Epithelial cell of proximal tubule (primary cell): ENCODE measurements at regions not wholly inside any gene's neighbourhood (a gene's known extent, or its start where the extent isn't known, plus 50 kb on each side); places are given as distances from the start of the nearest gene placed in this dataset.

Experiments used
- DNase-seq: peaks from one replicate; pipeline ENCODE4 v3.0.0-alpha.2; 2011; ENCODE audit warnings: low read depth
- H3K4me3 ChIP-seq: 2 replicates; pipeline ENCODE4 v1.5.1; 2011; ENCODE audit warnings: low read depth, mild to moderate bottlenecking, low read length
- TF ChIP-seq, protein P1 (sequence below): conservative IDR thresholded peaks from 2 replicates; pipeline ENCODE4 v1.5.1; 2012; ENCODE audit warnings: low read depth, mild to moderate bottlenecking, low read length

DNA sequence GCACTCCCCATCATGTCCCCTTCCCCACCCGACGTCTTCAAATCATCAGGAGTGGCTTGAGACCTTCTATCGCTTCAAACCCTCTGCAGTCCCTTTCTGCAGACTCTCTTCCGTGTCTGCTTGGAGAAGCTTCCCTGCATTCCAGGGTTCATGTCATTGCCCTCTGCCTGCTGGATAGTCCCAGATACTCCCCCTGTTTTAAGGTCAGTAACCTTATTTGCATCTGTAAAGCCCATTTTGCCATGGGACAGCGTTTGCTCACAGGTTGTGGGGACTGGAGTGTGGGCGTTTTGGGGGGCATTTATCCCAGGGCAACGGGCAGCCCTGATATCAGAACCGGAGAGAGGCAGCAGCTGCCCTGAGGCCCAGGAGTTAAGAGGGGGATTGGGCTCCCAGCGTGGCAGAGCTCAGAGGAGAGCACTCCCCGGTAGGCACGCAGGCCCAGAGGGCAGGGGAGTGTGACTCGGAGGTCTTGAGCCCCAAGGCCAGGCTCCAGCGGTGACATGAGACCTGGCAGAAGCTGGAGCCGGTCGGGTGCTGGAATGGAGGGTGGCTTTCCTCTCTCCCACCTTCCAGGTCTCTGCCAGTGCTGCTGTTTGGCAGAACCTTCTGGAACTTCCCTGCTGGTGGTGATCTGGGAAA lies 73.8 kb downstream of the RTP5 start:
- no peak for DNase-seq
- TF ChIP-seq, protein P1, sequence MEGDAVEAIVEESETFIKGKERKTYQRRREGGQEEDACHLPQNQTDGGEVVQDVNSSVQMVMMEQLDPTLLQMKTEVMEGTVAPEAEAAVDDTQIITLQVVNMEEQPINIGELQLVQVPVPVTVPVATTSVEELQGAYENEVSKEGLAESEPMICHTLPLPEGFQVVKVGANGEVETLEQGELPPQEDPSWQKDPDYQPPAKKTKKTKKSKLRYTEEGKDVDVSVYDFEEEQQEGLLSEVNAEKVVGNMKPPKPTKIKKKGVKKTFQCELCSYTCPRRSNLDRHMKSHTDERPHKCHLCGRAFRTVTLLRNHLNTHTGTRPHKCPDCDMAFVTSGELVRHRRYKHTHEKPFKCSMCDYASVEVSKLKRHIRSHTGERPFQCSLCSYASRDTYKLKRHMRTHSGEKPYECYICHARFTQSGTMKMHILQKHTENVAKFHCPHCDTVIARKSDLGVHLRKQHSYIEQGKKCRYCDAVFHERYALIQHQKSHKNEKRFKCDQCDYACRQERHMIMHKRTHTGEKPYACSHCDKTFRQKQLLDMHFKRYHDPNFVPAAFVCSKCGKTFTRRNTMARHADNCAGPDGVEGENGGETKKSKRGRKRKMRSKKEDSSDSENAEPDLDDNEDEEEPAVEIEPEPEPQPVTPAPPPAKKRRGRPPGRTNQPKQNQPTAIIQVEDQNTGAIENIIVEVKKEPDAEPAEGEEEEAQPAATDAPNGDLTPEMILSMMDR: no peak
- H3K4me3 ChIP-seq: no peak overlapping the region

DNA sequence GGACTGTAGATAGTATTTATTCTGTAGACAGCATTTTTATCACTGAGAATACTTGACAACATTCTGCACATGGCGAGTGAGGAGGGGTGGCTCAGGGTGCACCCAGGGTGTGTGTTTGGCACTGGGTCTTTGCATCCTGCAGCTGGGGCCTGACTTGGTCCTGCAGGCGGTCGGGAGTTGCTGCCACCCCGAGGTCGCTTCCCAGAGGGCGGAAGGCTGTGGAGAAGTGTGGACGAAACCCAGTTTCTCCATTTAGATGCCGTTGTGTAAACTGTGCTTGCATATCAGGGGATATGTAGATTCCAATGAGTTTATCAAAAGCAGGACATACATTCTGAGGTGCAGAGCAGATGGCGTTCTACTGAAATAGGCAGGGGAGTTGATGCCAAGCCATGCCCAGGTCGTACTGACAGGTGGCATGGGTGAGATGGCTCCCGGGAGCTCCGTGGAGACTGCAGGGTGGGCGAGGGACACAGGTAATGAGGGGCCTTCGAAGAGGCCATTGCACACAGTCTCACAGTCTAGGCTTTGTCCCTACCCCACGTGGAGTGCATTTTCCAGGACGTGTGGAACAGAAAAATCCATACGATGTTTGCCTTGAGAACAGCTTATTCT lies 74.5 kb downstream of the RTP5 start:
- no peak for DNase-seq
- no peak overlapping the region for H3K4me3 ChIP-seq
- TF ChIP-seq, protein P1: no peak

GRCh38 chr2:241944821-241945220 lies 75.3 kb downstream of the RTP5 start:
- no peak overlapping the region for H3K4me3 ChIP-seq
- TF ChIP-seq, protein P1: no peak
- no peak for DNase-seq

DNA sequence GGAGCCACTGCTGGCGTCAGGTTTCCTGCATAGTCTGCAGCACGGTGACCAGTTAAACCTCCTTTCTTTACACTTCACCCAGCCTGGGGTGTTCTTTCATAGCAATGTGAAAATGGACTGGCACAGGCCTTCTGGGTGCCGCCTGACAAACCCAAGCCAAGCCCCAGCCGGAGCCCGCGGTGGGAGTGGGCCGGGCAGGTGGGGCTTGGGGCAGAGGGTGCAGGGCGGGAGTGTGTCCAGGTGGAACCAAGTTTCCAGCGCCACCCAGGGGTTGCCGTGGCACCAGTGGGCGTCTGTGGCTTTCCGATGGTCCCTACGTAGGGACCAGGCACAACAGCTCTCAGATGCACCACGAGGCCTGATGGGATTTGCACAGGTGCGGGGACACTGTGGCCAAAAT lies 75.8 kb downstream of the RTP5 start:
- DNase-seq: no peak
- TF ChIP-seq, protein P1: no peak
- H3K4me3 ChIP-seq: no peak overlapping the region

DNA sequence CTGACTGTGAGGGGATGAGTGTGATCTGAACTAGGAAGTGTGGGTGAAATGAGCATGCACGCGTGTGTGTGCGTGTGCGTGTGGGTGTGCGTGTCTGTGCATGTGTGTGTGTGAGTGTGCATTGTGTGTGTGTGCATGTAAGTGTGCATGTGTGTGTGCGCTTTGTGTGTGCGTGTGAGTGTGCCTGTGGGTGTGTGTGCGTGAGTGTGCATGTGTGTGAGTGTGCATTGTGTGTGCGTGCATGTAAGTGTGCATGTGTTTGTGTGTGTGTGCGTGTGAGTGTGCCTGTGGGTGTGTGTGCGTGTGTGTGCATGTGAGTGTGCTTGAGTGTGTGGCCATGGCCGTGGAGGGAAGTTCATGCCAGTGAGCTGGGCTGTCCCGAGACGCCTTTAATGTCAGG lies 76.3 kb downstream of the RTP5 start:
- TF ChIP-seq, protein P1: no peak
- H3K4me3 ChIP-seq: no peak overlapping the region
- no peak for DNase-seq

GRCh38 chr2:241946306-241947003 lies 76.9 kb downstream of the RTP5 start:
- no peak for DNase-seq
- no peak overlapping the region for H3K4me3 ChIP-seq
- TF ChIP-seq, protein P1: no peak
